GM19372 (cell line): ENCODE measurements at regions not wholly inside any gene's neighbourhood (a gene's known extent, or its start where the extent isn't known, plus 50 kb on each side); places are given as distances from the start of the nearest gene placed in this dataset.
"Not testable (repeated sequence)": the region's sequence is repeated elsewhere in the genome, so short reads cannot be mapped to it uniquely, and the experiment has no call there.

Source experiments
- ATAC-seq: cut with Tn5 transposase; IDR thresholded peaks from one replicate; pipeline ENCODE4 v1.9.1; 2021; ENCODE audit warnings: mild to moderate bottlenecking, low read depth, moderate library complexity; ENCODE audit not compliant: unreplicated experiment

- no peak for ATAC-seq
These were observed 135.9 kb upstream of the FOXN2 start for GRCh38 chr2:48178611-48179010.

GRCh38 chr2:48180557-48180956 is 133.9 kb upstream of the FOXN2 start:
- no peak for ATAC-seq

GRCh38 chr2:48183276-48183675 is 131.2 kb upstream of the FOXN2 start:
- no peak for ATAC-seq

GRCh38 chr2:48183991-48184390 is 130.5 kb upstream of the FOXN2 start:
- ATAC-seq, result no peak

- ATAC-seq, result no peak
These were observed 127.0 kb upstream of the FOXN2 start for GRCh38 chr2:48187503-48187902.

GRCh38 chr2:48189552-48190228 is 124.8 kb upstream of the FOXN2 start:
- ATAC-seq, result no peak

GRCh38 chr2:48190230-48190629 is 124.3 kb upstream of the FOXN2 start:
- no peak for ATAC-seq

GRCh38 chr2:48194641-48195040 is 119.8 kb upstream of the FOXN2 start:
- ATAC-seq, result no peak

GRCh38 chr2:48195169-48195568 is 119.3 kb upstream of the FOXN2 start:
- no peak for ATAC-seq

GRCh38 chr2:48197618-48198017 is 116.9 kb upstream of the FOXN2 start:
- ATAC-seq, result no peak

- no peak for ATAC-seq
These were observed 116.1 kb upstream of the FOXN2 start for GRCh38 chr2:48198371-48198770.

GRCh38 chr2:48199070-48199469 is 115.4 kb upstream of the FOXN2 start:
- no peak for ATAC-seq

- ATAC-seq, result peak; percentile 55
These were observed 113.7 kb upstream of the FOXN2 start for GRCh38 chr2:48200620-48201293.

GRCh38 chr2:48201435-48201834 is 113.0 kb upstream of the FOXN2 start:
- ATAC-seq, result not testable (repeated sequence)

- no peak for ATAC-seq
These were observed 111.4 kb upstream of the FOXN2 start for GRCh38 chr2:48202863-48203642.

- no peak for ATAC-seq
These were observed 110.8 kb upstream of the FOXN2 start for GRCh38 chr2:48203668-48204067.

GRCh38 chr2:48204750-48205136 is 109.7 kb upstream of the FOXN2 start:
- ATAC-seq, result no peak

GRCh38 chr2:48205137-48205798 is 109.2 kb upstream of the FOXN2 start:
- ATAC-seq, result no peak

GRCh38 chr2:48206056-48206656 is 108.3 kb upstream of the FOXN2 start:
- ATAC-seq, result not testable (repeated sequence)

GRCh38 chr2:48207201-48207641 is 107.3 kb upstream of the FOXN2 start:
- no peak for ATAC-seq

GRCh38 chr2:48207851-48208250 is 106.6 kb upstream of the FOXN2 start:
- no peak for ATAC-seq
